HCEC 1CT (cell line): ENCODE measurements at regions not wholly inside any gene's neighbourhood (a gene's known extent, or its start where the extent isn't known, plus 50 kb on each side); places are given as distances from the start of the nearest gene placed in this dataset.

Source experiments
- DNase-seq: peaks from one replicate; pipeline ENCODE4 v3.0.0-alpha.2; 2017

DNA sequence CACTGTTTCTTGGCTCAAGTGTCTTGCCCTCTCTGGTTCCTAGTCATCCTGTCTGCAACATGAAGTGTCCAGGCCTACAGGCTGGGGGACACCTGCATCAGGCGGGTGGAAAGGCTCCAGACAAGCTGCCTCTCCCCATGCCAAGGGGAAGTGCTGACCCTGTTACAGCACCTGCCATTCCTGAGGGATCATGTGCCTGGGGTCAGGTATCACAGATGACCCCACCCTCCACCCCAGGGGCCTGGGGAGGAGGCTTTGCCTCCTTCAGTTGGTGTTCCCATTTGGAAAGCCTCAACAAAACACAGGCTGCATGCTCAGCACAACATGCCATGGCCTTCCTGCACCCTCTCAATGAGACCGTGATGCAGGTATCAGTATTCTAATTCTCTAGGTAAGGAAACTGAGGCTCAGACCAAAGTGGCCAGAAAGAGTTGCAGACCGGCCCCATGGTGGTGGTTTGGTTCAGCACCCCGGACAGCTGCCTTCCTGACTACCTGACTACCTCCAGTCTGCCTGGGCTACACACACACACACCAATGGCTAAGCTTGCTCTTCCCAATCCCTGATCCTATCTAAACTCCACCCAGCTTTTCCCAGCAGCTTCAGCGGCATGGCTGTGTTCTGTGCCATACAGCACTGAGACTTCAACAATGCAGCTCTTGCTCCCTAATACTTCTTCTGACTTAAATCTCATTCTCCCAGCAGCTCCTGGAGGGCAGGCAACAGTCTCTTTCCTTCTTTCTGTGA, 69.7 kb upstream of the LINGO1 start:
- no peak for DNase-seq

DNA sequence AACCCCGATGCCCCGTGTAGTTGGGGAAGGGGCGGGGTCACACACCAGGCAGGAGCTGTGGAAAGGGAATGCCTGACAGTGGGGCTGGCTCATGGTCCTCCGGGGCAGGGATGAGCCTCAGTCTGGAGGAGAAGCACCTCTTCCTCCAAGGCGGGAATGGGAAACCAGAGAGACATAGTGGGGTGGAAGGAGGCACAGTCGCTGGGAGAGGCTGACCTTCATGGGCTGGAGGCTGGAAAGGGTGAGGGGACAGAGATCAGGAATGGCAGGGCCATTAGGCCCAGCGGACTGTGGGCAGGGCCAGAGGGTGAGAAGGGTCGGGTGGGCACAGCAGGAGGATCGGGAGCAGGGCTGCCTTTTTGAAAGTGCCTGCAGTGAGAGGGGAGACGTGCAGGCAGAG, 65.8 kb upstream of the LINGO1 start:
- no peak for DNase-seq

DNA sequence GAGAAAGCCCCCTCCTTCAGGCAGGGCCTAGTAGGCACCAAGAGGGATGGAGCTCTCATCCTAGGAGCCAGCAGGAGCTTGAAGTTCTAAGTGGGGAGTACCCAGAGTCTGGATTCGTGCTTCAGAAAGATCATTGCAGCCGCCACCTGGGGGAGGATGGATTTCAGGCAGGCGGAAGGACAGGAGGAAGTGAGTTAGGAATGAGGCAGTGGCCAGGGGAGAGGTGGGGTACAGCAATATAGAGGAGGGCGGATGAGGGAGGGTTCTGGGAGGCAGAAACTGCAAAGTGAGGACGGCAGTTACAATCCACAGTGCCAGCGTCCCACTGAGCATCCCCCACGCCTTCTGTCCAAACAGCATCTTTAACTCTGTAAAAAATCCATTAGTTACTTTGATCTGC, 65.2 kb upstream of the LINGO1 start:
- DNase-seq: no peak

DNA sequence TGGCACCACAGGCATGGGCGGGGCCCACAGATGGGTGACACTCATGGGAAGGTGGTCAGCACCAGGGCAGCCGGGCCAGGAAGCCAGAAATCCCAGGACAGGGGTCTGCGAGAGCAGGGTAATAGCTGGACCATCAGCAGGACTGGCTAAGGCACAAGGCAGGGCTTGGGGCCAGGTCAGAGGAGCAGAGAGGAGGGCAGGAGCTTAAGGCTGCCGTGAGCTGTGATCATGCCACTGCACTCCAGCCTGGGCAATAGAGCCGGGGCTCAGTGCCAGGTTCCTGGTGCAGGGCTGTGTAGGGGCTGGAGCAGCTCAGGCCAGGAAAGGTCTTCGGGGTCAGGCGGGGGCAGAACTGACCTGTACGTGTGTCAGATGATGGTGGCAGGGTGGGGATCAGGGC, 64.2 kb upstream of the LINGO1 start:
- no peak for DNase-seq

DNA sequence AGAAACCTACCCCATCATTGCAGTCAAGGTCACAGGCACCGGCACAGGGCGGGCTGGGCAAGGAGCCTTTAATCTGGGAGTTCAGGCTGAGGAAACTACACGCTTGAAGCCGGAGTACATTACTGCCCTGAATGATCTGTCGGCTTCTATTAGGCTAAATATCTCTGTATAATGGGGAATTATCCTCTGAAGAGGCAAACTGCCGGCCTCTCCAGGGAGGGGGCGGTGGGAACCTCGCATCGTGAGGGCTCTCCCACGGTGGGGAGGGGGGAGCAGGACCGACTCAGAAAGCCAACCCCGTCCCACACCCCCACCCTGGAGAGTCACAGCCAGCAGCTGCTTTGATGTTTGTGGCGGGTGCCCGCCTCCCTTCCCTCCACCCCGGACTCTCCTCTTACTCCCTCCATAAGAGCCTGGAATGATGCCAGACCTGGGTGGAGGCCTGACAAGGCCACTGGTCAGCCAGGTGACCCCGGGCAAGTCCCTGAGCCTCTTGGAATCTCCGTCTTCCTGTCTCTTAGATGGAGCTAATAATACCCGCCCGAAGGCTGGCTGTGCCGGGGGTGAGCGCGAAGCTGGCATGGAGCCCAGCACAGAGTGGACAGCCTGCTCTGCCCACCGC, 63.4 kb upstream of the LINGO1 start:
- DNase-seq: no peak

DNA sequence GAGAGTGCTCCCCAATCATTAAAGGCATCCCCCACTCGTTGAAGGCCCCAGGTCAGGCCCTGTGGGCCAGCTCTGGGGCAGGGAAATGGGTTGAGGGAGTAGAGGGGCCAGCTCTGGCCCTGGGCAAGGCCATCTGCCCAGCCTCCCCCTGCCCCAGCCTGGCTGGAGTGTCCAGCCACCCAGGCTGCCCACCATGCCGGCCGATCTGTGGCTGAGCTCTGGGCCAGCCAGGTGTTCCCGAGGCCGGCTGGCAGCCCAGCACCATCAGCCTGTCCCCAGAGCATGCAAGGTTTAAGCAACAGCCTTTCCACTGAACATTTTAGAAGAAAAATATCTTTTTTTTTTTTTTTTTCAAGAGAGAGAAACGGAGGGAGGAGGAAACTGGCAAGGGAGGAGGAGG, 62.8 kb upstream of the LINGO1 start:
- no peak for DNase-seq

DNA sequence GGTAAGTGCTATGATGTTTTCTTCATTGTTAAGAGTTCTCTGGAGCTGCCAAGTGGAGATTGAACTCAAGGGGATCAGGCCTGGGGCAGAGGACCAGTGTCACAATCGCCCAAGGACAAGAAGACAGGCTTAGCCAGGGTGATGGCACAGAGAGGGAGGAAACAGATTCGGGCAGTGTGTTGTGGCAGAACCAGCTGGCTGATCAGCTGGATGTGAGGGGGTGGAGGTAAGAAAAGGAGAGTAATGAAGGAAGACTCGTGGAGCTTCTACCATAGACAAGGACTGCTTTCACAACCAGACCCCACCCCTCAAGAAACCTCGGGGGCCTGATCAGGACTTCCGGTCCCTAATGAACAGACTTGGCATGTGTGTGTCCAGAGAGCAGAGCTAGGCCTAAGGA, 60.9 kb upstream of the LINGO1 start:
- no peak for DNase-seq

DNA sequence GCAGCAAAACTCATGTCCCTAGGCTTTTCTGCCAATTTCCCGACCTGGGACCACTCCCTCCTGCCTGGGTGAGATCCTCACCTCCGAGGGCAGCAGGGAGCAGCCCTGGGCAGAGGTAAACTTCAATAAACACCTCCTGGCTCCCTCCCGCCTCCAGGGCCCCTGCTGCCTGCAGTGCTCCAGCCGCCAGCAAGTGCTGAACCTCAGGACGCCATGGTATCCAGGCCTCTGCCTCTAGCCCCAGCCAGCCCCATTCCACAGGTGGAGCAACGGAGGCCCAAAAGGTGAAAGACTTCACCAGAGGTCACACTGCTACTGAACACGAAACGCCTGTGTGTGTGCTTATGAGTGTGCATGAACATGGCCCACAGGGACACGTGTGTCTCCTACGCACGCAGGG, 59.9 kb upstream of the LINGO1 start:
- no peak for DNase-seq

DNA sequence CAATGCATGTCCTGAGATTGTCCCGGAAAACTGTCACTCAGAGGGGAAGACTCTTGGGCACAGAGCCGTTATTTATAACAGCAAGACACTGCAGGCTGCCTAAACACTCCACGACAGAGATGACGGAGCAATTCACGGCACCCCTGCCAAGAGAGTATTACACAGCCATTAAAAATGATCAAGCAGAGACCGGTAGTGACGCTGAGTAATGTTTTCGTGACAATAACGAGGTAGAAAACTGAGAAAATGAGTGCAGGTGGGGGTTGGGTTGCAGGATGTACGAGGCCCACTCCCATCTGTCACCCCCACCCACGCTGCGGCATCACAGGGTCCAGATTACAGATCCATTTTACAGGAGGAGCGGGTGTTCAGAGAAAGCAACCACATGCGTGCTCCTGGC, 58.9 kb upstream of the LINGO1 start:
- no peak for DNase-seq

DNA sequence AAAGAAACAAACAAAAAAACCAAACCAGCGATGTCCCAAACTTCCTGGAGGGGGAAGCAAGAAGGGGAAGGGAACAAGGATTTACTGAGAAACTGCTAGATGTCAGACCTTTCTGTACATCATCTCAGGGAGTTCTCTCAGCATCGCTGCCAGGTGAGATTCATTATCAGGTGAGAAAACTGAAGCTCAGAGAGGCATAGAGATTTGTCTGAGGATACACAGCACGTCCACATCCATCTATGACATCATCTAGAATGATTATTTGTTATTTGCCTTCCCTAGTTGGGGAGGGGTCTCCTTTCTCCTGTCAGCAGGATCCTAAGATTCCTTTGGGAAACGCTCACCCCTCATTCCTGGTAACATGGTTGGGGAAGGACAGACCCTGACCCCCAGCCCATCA, 57.1 kb upstream of the LINGO1 start:
- DNase-seq: no peak

DNA sequence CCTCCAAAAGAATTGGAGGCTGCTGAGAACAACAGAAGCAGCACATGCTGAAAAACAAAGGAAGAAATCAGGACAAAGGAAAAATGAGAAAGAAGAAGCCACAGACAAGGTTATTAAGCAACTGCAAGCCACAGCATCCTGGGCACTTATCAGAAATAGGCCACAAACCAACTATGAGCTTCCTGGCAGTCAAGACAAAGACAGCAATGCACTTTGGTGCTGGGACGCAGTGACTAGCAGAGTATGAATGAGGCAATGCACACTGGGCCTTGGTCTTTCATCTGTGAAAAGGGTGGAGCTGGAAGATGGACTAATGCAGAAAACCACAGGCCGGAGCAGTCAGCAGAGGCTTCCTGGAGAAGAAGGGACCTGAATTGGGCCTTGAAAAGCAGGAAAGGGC, 56.0 kb upstream of the LINGO1 start:
- DNase-seq: no peak

DNA sequence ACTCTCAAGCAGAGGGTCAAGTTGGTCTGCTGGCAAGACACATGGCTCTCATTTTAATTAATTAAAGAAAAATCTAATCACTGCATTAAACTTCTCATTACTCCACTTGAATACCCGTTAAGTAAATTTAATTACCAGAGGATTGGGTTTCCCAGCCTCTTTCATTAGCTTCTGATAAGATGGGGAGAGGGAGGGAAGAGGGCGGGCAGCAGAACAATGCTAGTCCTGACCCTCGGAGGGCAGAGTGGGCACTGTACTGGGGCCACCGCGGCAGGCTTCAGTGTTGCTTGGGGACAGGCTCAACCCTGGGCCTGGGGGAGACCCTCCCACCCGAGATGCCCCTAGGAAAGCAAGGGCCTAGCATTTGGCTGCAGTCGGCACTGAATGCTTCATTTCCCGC, 55.6 kb upstream of the LINGO1 start:
- no peak for DNase-seq

DNA sequence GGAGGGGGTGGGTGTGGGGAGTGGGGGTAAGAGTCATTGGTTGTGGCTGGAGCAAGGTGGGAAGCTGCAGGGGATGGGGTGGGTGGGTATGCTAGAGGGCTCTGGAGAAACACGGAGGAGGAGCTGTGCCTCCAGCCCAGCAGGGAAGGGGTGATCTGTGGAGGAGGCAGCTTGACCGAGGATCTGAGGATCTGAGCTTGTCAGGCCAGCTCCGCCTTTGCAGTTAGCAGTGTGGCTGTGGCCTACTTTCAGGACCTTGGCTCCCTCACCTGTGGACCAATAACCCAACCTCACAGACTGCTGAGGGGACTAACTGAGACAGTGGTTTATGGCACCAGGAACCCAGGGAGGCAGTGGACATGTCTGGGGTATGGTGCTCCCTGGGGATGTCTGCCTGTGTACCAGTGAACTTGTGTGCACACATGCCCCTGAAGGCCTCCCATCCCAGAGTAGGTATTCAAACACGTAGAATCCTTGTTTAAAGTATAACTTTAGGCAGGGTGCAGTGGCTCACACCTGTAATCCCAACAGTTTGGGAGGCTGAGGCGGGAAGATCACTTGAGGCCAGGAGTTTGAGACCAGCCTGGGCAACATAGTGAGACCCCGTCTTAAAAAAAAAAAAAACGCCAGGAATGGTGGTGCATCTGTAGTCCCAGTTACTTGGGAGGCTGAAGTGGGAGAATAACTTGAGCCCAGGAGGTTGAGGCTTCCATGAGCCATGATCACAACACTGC, 52.5 kb upstream of the LINGO1 start:
- DNase-seq: no peak

DNA sequence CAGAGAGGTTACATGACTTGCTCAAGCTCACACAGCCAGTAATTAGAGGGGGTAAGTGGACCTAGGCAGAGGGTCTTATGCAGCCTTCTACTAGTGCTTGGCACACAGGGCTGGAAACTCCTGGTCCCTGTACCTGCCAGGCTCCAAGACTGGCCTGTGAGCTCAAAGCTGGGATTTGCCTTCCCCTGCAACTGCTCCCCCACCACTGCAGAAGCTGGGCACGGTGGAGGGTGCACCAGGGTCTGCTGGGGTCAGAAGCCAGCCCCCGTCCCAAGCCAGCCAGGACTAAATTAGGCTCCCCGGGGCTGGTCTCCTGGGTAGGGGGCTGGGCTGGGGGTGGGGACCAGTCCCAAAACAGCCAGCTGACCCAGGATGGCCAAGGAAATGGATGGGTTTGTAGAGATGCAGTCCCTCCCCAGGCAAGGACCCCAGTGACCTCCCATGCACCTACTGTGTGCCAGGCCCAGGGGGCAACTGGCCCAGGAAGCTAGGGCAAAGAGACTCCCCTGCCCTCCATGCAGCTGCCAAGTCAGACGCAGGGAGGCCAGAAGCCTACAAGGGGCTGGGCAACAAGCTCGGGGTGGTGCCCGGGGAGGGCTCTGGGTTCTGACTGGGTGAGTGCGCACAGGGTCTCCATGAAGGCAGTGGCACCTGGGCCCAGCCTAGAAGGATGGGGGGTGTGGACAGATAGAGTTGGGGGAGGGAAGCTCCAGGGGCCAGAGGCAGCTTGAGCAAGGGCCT, 51.8 kb upstream of the LINGO1 start:
- no peak for DNase-seq

DNA sequence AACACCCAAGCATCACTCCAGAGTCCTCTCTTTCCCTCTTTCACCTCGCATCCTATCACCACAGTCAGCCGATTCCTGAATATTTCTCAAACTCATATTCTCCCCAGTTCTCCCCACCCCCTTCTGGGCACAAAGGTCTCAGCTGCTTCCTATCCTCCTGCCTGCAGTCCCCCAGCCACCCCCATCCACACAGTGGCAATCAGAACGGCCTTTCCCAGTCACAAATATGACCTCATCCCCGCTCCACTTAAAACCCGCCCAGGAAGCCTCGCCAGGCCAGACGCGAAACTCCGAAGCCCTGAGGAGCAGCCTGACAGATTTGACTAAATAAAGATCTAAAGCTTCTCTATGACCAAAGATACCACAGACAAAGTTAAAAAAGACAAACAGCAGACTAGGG, 49.9 kb upstream of the LINGO1 start:
- DNase-seq: no peak
